ENCODE measurements at regions not wholly inside any gene's neighbourhood (a gene's known extent, or its start where the extent isn't known, plus 50 kb on each side); places are given as distances from the start of the nearest gene placed in this dataset.

GRCh38 chr5:56499901-56500300 is 266.8 kb upstream of the ANKRD55 start:
- BruUV-seq (replicated peaks) = no TSS peak
- no peaks in the 10 kb centered on the region for H3K9me3 ChIP-seq (ENCODE audit: low read length)
- H4K20me1 ChIP-seq (ENCODE audit: insufficient read depth, low read length) = no peaks in the 10 kb centered on the region
- FAIRE-seq (no peak), ATAC-seq (no peak), DNase-seq (ENCODE audit: low spot score) (no peak)
- H3K4me2 ChIP-seq (ENCODE audit: low read depth, low read length) = no peak overlapping the region
- 65% methylated on average over 5 of the region's 5 CpGs for WGBS (ENCODE audit: low lambda C conversion rate)
- H3K27ac ChIP-seq (ENCODE audit: extremely low read length, insufficient read depth, low read length) = no peak overlapping the region
- no peak overlapping the region for H3K9ac ChIP-seq (ENCODE audit: insufficient read depth, low read depth, low read length)
- no peak overlapping the region for H2AFZ ChIP-seq (ENCODE audit: low read length)
- CTCF ChIA-PET (ENCODE audit: low intra/inter-chr PET ratio, low total read pairs) = no interaction called here
- H3K4me1 ChIP-seq (ENCODE audit: insufficient read depth, low read length) = peaks cover 25% of the 10 kb centered on the region
- no peak overlapping the region for H3K4me3 ChIP-seq (replicated peaks in 1 of 3; ENCODE audit: insufficient read depth in 1 of 3, low read depth in 2 of 3, low read length in 3 of 3)
- intact Hi-C loops (cut with micrococcal nuclease; ENCODE audit: unreplicated experiment) = no loop called here
- no peak for TF ChIP-seq ZNF552 (CRISPR knock-in tag; IDR thresholded peaks at IDR 0.05; ENCODE audit: borderline replicate concordance)
- TF ChIP-seq THRA (CRISPR knock-in tag; IDR thresholded peaks at IDR 0.05; ENCODE audit: borderline replicate concordance) = no peak
- no peak for TF ChIP-seq DMAP1 (CRISPR knock-in tag; IDR thresholded peaks at IDR 0.05)
- TF ChIP-seq RFXAP (CRISPR knock-in tag; IDR thresholded peaks at IDR 0.05; ENCODE audit: borderline replicate concordance) = no peak
- no peak for TF ChIP-seq SSRP1 (CRISPR knock-in tag; IDR thresholded peaks at IDR 0.05)
- POLR2A ChIA-PET = no interaction called here
- in situ Hi-C loops (cut with HindIII; ENCODE audit: extremely low pct_ligation_motif_present, low pct_unique_long_range_greater_than_20kb) = loop anchor here (25.0 kb wide), 1 partner anchor 337 kb away; no protein-coding TSS in a partner anchor
- no peaks in the 10 kb centered on the region for H3K36me3 ChIP-seq (replicated peaks in 1 of 2; ENCODE audit: control insufficient read depth in 1 of 2, insufficient read depth in 2 of 2, low read length in 2 of 2)
- no peaks in the 10 kb centered on the region for H3K27me3 ChIP-seq (ENCODE audit: control insufficient read depth in 1 of 2, insufficient read depth in 2 of 2, low read length in 2 of 2)
- H3K79me2 ChIP-seq (ENCODE audit: insufficient read depth, low read length) = no peaks in the 10 kb centered on the region

- intact Hi-C loops (cut with micrococcal nuclease; ENCODE audit: unreplicated experiment) (no loop called here), in situ Hi-C loops (cut with HindIII; ENCODE audit: extremely low pct_ligation_motif_present, low pct_unique_long_range_greater_than_20kb) (loop anchor here (25.0 kb wide), 1 partner anchor 338 kb away; no protein-coding TSS in a partner anchor)
- ATAC-seq = no peak
- Histone ChIP-seq H3K9ac (ENCODE audit: insufficient read depth, low read depth, low read length) (no peak overlapping the region), H3K9me3 (ENCODE audit: low read length) (no peaks in the 10 kb centered on the region), H3K27ac (ENCODE audit: extremely low read length, insufficient read depth, low read length) (no peak overlapping the region), H2AFZ (ENCODE audit: low read length) (no peak overlapping the region), H4K20me1 (ENCODE audit: insufficient read depth, low read length) (no peaks in the 10 kb centered on the region), H3K79me2 (ENCODE audit: insufficient read depth, low read length) (no peaks in the 10 kb centered on the region), H3K4me3 (replicated peaks in 1 of 3; ENCODE audit: insufficient read depth in 1 of 3, low read depth in 2 of 3, low read length in 3 of 3) (no peak overlapping the region), H3K4me1 (ENCODE audit: insufficient read depth, low read length) (peaks cover 27% of the 10 kb centered on the region), H3K36me3 (replicated peaks in 1 of 2; ENCODE audit: control insufficient read depth in 1 of 2, insufficient read depth in 2 of 2, low read length in 2 of 2) (no peaks in the 10 kb centered on the region), H3K4me2 (ENCODE audit: low read depth, low read length) (no peak overlapping the region), H3K27me3 (ENCODE audit: control insufficient read depth in 1 of 2, insufficient read depth in 2 of 2, low read length in 2 of 2) (no peaks in the 10 kb centered on the region)
- FAIRE-seq = no peak
- 61% methylated on average over 4 of the region's 4 CpGs for WGBS (ENCODE audit: low lambda C conversion rate)
- no peak for DNase-seq (ENCODE audit: low spot score)
- POLR2A ChIA-PET = no interaction called here
- CTCF ChIA-PET (ENCODE audit: low intra/inter-chr PET ratio, low total read pairs) = no interaction called here
- BruUV-seq (replicated peaks) = no TSS peak
- TF ChIP-seq ZNF766 (CRISPR knock-in tag; IDR thresholded peaks at IDR 0.05; ENCODE audit: borderline replicate concordance) = no peak
- no peak for TF ChIP-seq ZNF547 (CRISPR knock-in tag; IDR thresholded peaks at IDR 0.05)
- no peak for TF ChIP-seq ZNF484 (CRISPR knock-in tag; IDR thresholded peaks at IDR 0.05; ENCODE audit: borderline replicate concordance, low read depth)
- TF ChIP-seq CBX2 (IDR thresholded peaks at IDR 0.05; ENCODE audit: low read depth, low read length) = no peak
- no peak for TF ChIP-seq CBX2 (CRISPR knock-in tag; IDR thresholded peaks at IDR 0.05; ENCODE audit: low read depth)
- TF ChIP-seq ZNF160 (CRISPR knock-in tag; IDR thresholded peaks at IDR 0.05) = no peak
- TF ChIP-seq ETV6 (CRISPR knock-in tag; conservative IDR thresholded peaks at IDR 0.05) = no peak
- no peak for TF ChIP-seq ZNF782 (CRISPR knock-in tag; IDR thresholded peaks at IDR 0.05; ENCODE audit: borderline replicate concordance)
- no peak for TF ChIP-seq RCOR2 (CRISPR knock-in tag; IDR thresholded peaks at IDR 0.05)
- TF ChIP-seq CEBPG (CRISPR knock-in tag; IDR thresholded peaks at IDR 0.05) = no peak
- no peak for TF ChIP-seq ZBTB26 (CRISPR knock-in tag; IDR thresholded peaks at IDR 0.05; ENCODE audit: borderline replicate concordance)
- no peak for TF ChIP-seq ZBTB39 (CRISPR knock-in tag; IDR thresholded peaks at IDR 0.05)
- TF ChIP-seq ZNF772 (CRISPR knock-in tag; IDR thresholded peaks at IDR 0.05) = no peak
Observed at GRCh38 chr5:56499491-56499890, 266.4 kb upstream of the ANKRD55 start.

Measured in HepG2 (cell line).